ENCODE measurements at regions not wholly inside any gene's neighbourhood (a gene's known extent, or its start where the extent isn't known, plus 50 kb on each side); places are given as distances from the start of the nearest gene placed in this dataset.

GRCh38 chr5:87781976-87782375 lies 369.2 kb upstream of the CCNH start:
- H3K4me2 ChIP-seq (ENCODE audit: insufficient read depth, low read length): no peak overlapping the region
- H3K4me3 ChIP-seq: no peak overlapping the region
- intact Hi-C loops (cut with micrococcal nuclease): loop anchor here (1.0 to 5.0 kb wide), 3 partner anchors 660 to 909 kb away; no protein-coding TSS in a partner anchor
- no peak overlapping the region for H3K9ac ChIP-seq (ENCODE audit: insufficient read depth in 1 of 2, low read depth in 2 of 2, low read length in 2 of 2)
- H2AFZ ChIP-seq (ENCODE audit: low read depth, low read length): no peak overlapping the region
- no peak for FAIRE-seq
- POLR2A ChIA-PET: no interaction called here
- no peaks in the 10 kb centered on the region for H3K9me3 ChIP-seq (replicated peaks; ENCODE audit: control insufficient read depth, insufficient read depth, low read depth, low read length)
- no peaks in the 10 kb centered on the region for H3K9me1 ChIP-seq (ENCODE audit: control insufficient read depth, insufficient read depth, low read length)
- ATAC-seq: no peak
- H3K36me3 ChIP-seq (ENCODE audit: control insufficient read depth, insufficient read depth, low read length): no peaks in the 10 kb centered on the region
- CTCF ChIA-PET (ENCODE audit: low intra/inter-chr PET ratio): interaction anchor here (1.1 kb wide), 1 partner anchor 908 kb away, joined by 3 read pairs; no protein-coding TSS in a partner anchor
- H3K4me1 ChIP-seq (replicated peaks in 1 of 2; ENCODE audit: control insufficient read depth in 2 of 2, insufficient read depth in 2 of 2, low read length in 2 of 2): no peaks in the 10 kb centered on the region
- WGBS (ENCODE audit: insufficient coverage, low coverage, missing lambda C conversion rate): 0% methylated on average over 2 of the region's 2 CpGs
- no peak for DNase-seq (ENCODE audit: extremely low read depth in 1 of 4, low spot score in 3 of 4)
- BruUV-seq (replicated peaks): no TSS peak
- H3K27me3 ChIP-seq (ENCODE audit: control insufficient read depth in 2 of 2, insufficient read depth in 2 of 2, low read length in 2 of 2): no peaks in the 10 kb centered on the region
- no peaks in the 10 kb centered on the region for H4K20me1 ChIP-seq (replicated peaks; ENCODE audit: control insufficient read depth, insufficient read depth, low read length)
- H3K27ac ChIP-seq (ENCODE audit: extremely low read depth, low read depth, low read length): no peak overlapping the region
- no peaks in the 10 kb centered on the region for H3K79me2 ChIP-seq (ENCODE audit: control insufficient read depth, insufficient read depth, low read length)
- in situ Hi-C loops (cut with MboI): loop anchor here (5.0 kb wide), 1 partner anchor 910 kb away; no protein-coding TSS in a partner anchor
- TF ChIP-seq BCOR (IDR thresholded peaks at IDR 0.05): no peak
- TF ChIP-seq KAT2B (IDR thresholded peaks at IDR 0.05; ENCODE audit: low read depth, low read length): no peak
- no peak for TF ChIP-seq TAL1 (IDR thresholded peaks at IDR 0.05)
- no peak for TF ChIP-seq ZNF518B (CRISPR knock-in tag; IDR thresholded peaks at IDR 0.05)
- no peak for TF ChIP-seq ZNF407 (IDR thresholded peaks at IDR 0.05; ENCODE audit: low read depth)
- no peak for TF ChIP-seq SMARCE1 (IDR thresholded peaks at IDR 0.05)
- no peak for TF ChIP-seq ZFP91 (CRISPR knock-in tag; IDR thresholded peaks at IDR 0.05)
- no peak for TF ChIP-seq ARID2 (IDR thresholded peaks at IDR 0.05)
- TF ChIP-seq HDAC2 (IDR thresholded peaks at IDR 0.05): no peak
- no peak for TF ChIP-seq TAF15 (IDR thresholded peaks at IDR 0.05; ENCODE audit: low read depth, low read length)

Data from K562 (cell line).